ENCODE measurements at regions not wholly inside any gene's neighbourhood (a gene's known extent, or its start where the extent isn't known, plus 50 kb on each side); places are given as distances from the start of the nearest gene placed in this dataset.

- H3K36me3 ChIP-seq (ENCODE audit: control insufficient read depth, low read depth, low read length) = no peaks in the 10 kb centered on the region
- H3K9ac ChIP-seq (ENCODE audit: low read length) = no peak overlapping the region
- peaks cover 16% of the 10 kb centered on the region for H3K27me3 ChIP-seq (ENCODE audit: control insufficient read depth, insufficient read depth, low read length)
- H3K4me1 ChIP-seq (ENCODE audit: control insufficient read depth, low read depth, low read length) = peaks cover 21% of the 10 kb centered on the region
- no peak overlapping the region for H3K27ac ChIP-seq (ENCODE audit: low read length)
- H3K9me3 ChIP-seq (ENCODE audit: control insufficient read depth, low read depth, low read length) = no peaks in the 10 kb centered on the region
- no peak overlapping the region for H3K4me3 ChIP-seq (ENCODE audit: low read length)
These were observed 188.3 kb downstream of the ETS2 start for GRCh38 chr21:38994042-38994441.

- Histone ChIP-seq H3K36me3 (ENCODE audit: control insufficient read depth, low read depth, low read length) (no peaks in the 10 kb centered on the region), H3K27me3 (ENCODE audit: control insufficient read depth, insufficient read depth, low read length) (peaks cover 20% of the 10 kb centered on the region), H3K4me3 (ENCODE audit: low read length) (no peak overlapping the region), H3K27ac (ENCODE audit: low read length) (no peak overlapping the region), H3K9ac (ENCODE audit: low read length) (no peak overlapping the region), H3K9me3 (ENCODE audit: control insufficient read depth, low read depth, low read length) (no peaks in the 10 kb centered on the region), H3K4me1 (ENCODE audit: control insufficient read depth, low read depth, low read length) (peaks cover 25% of the 10 kb centered on the region)
These were observed 187.8 kb downstream of the ETS2 start for GRCh38 chr21:38993561-38993960.

DNA sequence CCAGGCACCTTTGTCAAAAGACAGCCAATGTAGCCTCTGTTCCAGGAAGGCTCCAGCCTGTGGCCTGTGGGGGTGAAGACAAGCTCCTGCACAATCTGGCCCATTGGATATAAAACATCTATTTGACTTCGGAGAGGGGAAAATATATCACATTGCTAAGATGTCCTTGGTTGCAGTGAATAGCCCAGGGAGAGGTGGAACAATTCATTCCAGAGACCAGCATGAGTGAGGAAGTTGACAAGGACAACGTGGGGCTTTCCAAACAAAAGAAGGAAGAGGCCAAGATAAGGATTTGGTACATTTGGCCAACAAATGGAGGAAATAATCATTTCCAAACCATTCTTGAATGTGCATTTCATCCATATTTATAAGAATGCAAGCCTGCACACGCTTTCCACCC, 187.0 kb downstream of the ETS2 start:
- H3K4me1 ChIP-seq (ENCODE audit: control insufficient read depth, low read depth, low read length) = peaks cover 33% of the 10 kb centered on the region
- H3K9ac ChIP-seq (ENCODE audit: low read length) = no peak overlapping the region
- peaks cover 20% of the 10 kb centered on the region for H3K27me3 ChIP-seq (ENCODE audit: control insufficient read depth, insufficient read depth, low read length)
- H3K4me3 ChIP-seq (ENCODE audit: low read length) = no peak overlapping the region
- no peak overlapping the region for H3K27ac ChIP-seq (ENCODE audit: low read length)
- H3K9me3 ChIP-seq (ENCODE audit: control insufficient read depth, low read depth, low read length) = no peaks in the 10 kb centered on the region
- no peaks in the 10 kb centered on the region for H3K36me3 ChIP-seq (ENCODE audit: control insufficient read depth, low read depth, low read length)

DNA sequence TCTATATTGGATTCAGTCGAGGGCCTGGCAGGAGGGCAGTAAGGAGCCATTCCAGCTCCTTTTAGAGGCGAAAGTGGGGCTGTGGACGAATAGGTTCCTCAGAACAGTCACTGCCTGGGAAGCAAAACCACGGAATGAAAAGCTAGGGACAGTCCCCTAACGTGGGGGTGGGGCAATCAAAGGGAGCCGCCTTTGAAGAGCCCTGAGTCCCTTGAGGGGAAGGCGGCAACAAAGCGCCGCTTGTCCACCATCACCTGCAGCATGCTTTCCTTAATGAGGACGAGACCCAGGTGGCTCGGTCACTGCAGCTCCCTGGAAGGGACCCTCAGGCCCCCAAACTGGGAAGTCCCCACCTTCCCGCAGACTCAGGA, 184.7 kb downstream of the ETS2 start:
- Histone ChIP-seq H3K27me3 (ENCODE audit: control insufficient read depth, insufficient read depth, low read length) (peaks cover 20% of the 10 kb centered on the region), H3K27ac (ENCODE audit: low read length) (no peak overlapping the region), H3K4me1 (ENCODE audit: control insufficient read depth, low read depth, low read length) (peaks cover 41% of the 10 kb centered on the region), H3K36me3 (ENCODE audit: control insufficient read depth, low read depth, low read length) (no peaks in the 10 kb centered on the region), H3K9me3 (ENCODE audit: control insufficient read depth, low read depth, low read length) (no peaks in the 10 kb centered on the region), H3K9ac (ENCODE audit: low read length) (no peak overlapping the region), H3K4me3 (ENCODE audit: low read length) (no peak overlapping the region)

GRCh38 chr21:38989745-38990423, 184.2 kb downstream of the ETS2 start:
- Histone ChIP-seq H3K27me3 (ENCODE audit: control insufficient read depth, insufficient read depth, low read length) (peaks cover 20% of the 10 kb centered on the region), H3K9me3 (ENCODE audit: control insufficient read depth, low read depth, low read length) (no peaks in the 10 kb centered on the region), H3K9ac (ENCODE audit: low read length) (no peak overlapping the region), H3K36me3 (ENCODE audit: control insufficient read depth, low read depth, low read length) (no peaks in the 10 kb centered on the region), H3K4me3 (ENCODE audit: low read length) (no peak overlapping the region), H3K4me1 (ENCODE audit: control insufficient read depth, low read depth, low read length) (peaks cover 41% of the 10 kb centered on the region), H3K27ac (ENCODE audit: low read length) (no peak overlapping the region)

DNA sequence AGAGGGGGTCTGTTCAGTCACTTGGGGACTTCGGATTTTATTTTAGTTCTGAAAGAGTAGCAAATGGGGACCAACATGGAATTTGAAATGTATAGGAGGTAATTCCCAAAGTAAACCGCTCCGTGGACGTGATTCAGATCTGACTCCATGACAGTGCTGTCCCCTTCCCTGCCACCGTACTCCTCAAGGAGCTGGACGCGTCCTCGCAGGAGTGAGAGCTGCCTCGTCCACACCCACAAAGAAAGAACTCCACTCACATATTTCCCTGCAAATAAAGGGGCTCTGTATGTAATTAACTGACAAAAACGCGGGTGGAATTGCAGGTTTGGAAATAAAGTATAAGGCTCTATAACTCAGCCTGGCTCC, 183.6 kb downstream of the ETS2 start:
- peaks cover 41% of the 10 kb centered on the region for H3K4me1 ChIP-seq (ENCODE audit: control insufficient read depth, low read depth, low read length)
- H3K4me3 ChIP-seq (ENCODE audit: low read length) = no peak overlapping the region
- H3K36me3 ChIP-seq (ENCODE audit: control insufficient read depth, low read depth, low read length) = no peaks in the 10 kb centered on the region
- no peak overlapping the region for H3K27ac ChIP-seq (ENCODE audit: low read length)
- no peaks in the 10 kb centered on the region for H3K9me3 ChIP-seq (ENCODE audit: control insufficient read depth, low read depth, low read length)
- no peak overlapping the region for H3K9ac ChIP-seq (ENCODE audit: low read length)
- peaks cover 20% of the 10 kb centered on the region for H3K27me3 ChIP-seq (ENCODE audit: control insufficient read depth, insufficient read depth, low read length)

GRCh38 chr21:38988509-38989378, 183.0 kb downstream of the ETS2 start:
- Histone ChIP-seq H3K9ac (ENCODE audit: low read length) (no peak overlapping the region), H3K4me3 (ENCODE audit: low read length) (no peak overlapping the region), H3K36me3 (ENCODE audit: control insufficient read depth, low read depth, low read length) (no peaks in the 10 kb centered on the region), H3K9me3 (ENCODE audit: control insufficient read depth, low read depth, low read length) (no peaks in the 10 kb centered on the region), H3K27me3 (ENCODE audit: control insufficient read depth, insufficient read depth, low read length) (peaks cover 20% of the 10 kb centered on the region), H3K4me1 (ENCODE audit: control insufficient read depth, low read depth, low read length) (peaks cover 41% of the 10 kb centered on the region), H3K27ac (ENCODE audit: low read length) (no peak overlapping the region)

- Histone ChIP-seq H3K9ac (ENCODE audit: low read length) (no peak overlapping the region), H3K4me3 (ENCODE audit: low read length) (no peak overlapping the region), H3K27ac (ENCODE audit: low read length) (no peak overlapping the region)
These were observed 182.1 kb downstream of the ETS2 start for GRCh38 chr21:38987633-38988508.

GRCh38 chr21:38986806-38987632, 181.3 kb downstream of the ETS2 start:
- H3K4me3 ChIP-seq (ENCODE audit: low read length) = no peak overlapping the region
- no peaks in the 10 kb centered on the region for H3K9me3 ChIP-seq (ENCODE audit: control insufficient read depth, low read depth, low read length)
- no peak overlapping the region for H3K27ac ChIP-seq (ENCODE audit: low read length)
- H3K36me3 ChIP-seq (ENCODE audit: control insufficient read depth, low read depth, low read length) = no peaks in the 10 kb centered on the region
- H3K9ac ChIP-seq (ENCODE audit: low read length) = no peak overlapping the region
- peaks cover 45% of the 10 kb centered on the region for H3K4me1 ChIP-seq (ENCODE audit: control insufficient read depth, low read depth, low read length)
- peaks cover 20% of the 10 kb centered on the region for H3K27me3 ChIP-seq (ENCODE audit: control insufficient read depth, insufficient read depth, low read length)

More at GRCh38 chr21:38987633-38988508, 182.1 kb downstream of the ETS2 start:
- H3K36me3 ChIP-seq (ENCODE audit: control insufficient read depth, low read depth, low read length) = no peaks in the 10 kb centered on the region
- H3K9me3 ChIP-seq (ENCODE audit: control insufficient read depth, low read depth, low read length) = no peaks in the 10 kb centered on the region
- peaks cover 41% of the 10 kb centered on the region for H3K4me1 ChIP-seq (ENCODE audit: control insufficient read depth, low read depth, low read length)
- peaks cover 20% of the 10 kb centered on the region for H3K27me3 ChIP-seq (ENCODE audit: control insufficient read depth, insufficient read depth, low read length)

- H3K4me1 ChIP-seq (ENCODE audit: control insufficient read depth, low read depth, low read length) = peaks cover 51% of the 10 kb centered on the region
- no peaks in the 10 kb centered on the region for H3K36me3 ChIP-seq (ENCODE audit: control insufficient read depth, low read depth, low read length)
- H3K9ac ChIP-seq (ENCODE audit: low read length) = no peak overlapping the region
- no peak overlapping the region for H3K4me3 ChIP-seq (ENCODE audit: low read length)
- no peaks in the 10 kb centered on the region for H3K9me3 ChIP-seq (ENCODE audit: control insufficient read depth, low read depth, low read length)
- peaks cover 20% of the 10 kb centered on the region for H3K27me3 ChIP-seq (ENCODE audit: control insufficient read depth, insufficient read depth, low read length)
- H3K27ac ChIP-seq (ENCODE audit: low read length) = no peak overlapping the region
These were observed 180.7 kb downstream of the ETS2 start for GRCh38 chr21:38986406-38986805.
